HG03354 (cell line): ENCODE measurements at regions not wholly inside any gene's neighbourhood (a gene's known extent, or its start where the extent isn't known, plus 50 kb on each side); places are given as distances from the start of the nearest gene placed in this dataset.
A peak's percentile ranks its signal among the peaks of the same experiment; 100 is the strongest.
"Not testable (repeated sequence)": the region's sequence is repeated elsewhere in the genome, so short reads cannot be mapped to it uniquely, and the experiment has no call there.

Experiments used
- ATAC-seq: cut with Tn5 transposase; IDR thresholded peaks from one replicate; pipeline ENCODE4 v1.9.1; 2021; ENCODE audit warnings: mild to moderate bottlenecking; ENCODE audit not compliant: unreplicated experiment, poor library complexity, severe bottlenecking

DNA sequence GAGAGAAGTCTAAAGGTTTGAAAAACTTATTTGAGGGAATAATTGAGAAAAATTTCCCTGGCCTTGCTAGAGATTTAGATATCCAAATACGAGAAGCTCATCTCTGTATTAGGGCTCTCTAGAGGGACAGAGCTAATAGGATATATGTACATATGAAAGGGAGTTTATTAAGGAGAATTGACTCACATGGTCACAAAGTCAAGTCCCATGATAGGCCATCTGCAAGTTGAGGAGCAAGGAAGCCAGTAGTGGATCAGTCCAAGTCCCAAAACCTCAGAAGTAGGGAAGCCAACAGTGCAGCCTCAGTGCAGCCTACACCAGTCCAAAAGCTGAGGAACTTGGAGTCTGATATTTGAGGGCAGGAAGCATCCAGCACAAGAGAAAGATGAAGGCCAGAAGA, 126.7 kb downstream of the PJA2 start:
- ATAC-seq: not testable (repeated sequence)

DNA sequence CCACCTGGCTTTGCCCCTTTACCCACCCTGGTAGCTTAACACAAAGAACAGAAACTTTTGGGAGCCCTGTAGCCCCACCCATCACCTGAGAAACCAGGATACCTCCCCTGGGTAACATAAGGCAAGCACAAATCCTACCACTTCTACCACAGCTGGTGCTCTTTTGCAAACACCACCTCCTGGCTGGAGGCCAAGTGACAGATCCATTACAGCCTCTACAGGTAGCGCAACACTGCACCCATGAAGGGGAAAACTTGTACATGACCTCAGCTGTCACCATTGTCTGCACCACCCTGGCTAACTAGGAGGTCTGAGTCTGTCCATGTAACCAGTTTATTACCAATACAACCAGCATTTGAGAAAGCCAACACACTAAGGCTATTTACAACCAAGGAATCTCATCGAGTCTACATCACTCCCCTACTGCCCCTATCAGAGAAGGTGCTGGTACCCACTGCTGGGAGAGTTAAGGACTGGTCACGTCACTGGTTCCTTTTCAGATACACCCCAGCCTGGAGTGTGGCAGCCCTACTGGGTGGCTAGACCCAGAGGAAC, 128.6 kb downstream of the PJA2 start:
- ATAC-seq: no peak

DNA sequence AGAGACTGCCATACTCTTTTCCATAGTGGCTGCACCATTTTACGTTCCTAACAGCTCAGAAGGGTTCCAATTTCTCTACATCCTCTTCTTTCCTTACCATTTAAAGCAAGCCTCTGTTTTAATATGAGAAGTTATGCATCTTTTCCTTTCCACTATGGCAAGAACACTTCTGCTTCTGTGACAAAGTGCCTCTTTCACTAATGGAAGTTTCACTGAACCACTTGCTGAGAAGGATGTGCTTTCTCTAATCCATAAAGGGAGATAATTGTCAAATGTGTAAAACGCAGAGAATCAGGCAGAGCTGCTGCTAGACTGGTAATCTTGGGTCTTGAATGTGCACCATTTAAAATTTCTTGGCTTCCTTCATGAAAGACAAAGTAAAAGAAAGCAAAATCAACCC, 131.6 kb downstream of the PJA2 start:
- no peak for ATAC-seq

DNA sequence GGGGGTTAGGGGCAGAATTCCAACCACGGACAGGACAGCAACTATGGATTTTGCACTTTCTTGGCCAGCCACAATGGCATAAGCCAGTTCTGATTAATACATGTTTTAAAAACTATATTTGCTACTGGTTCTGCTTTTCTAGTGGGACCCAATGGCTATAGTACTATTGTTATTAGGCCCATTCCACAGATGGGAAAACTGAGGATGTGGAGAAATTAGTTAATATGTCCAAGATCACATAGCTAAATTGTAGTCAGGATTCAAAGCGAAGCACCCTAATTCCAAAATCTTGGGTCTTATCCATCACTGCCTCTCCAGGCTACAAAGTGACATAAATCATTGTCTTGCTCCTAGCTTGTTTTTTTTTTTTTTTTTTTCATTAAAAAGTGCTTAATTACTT, 133.9 kb downstream of the PJA2 start:
- ATAC-seq: no peak

DNA sequence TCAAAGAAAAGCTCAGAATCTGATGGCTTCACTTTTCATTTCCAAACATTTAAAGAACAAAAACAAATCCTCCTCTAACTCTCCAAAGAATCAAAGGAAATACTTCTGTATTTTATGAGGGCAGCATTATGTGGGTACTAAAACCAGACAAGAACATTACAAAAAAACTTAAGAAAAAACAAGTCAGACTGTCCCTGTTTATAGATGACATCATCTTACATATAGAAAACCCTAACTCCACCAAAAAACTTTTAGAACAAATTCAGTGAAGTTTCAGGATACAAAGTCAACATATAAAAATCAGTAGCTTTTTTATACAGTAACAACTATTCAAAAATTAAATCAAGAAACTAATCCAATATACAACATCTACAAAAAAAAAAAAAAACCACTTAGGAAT, 136.2 kb downstream of the PJA2 start:
- ATAC-seq: no peak

DNA sequence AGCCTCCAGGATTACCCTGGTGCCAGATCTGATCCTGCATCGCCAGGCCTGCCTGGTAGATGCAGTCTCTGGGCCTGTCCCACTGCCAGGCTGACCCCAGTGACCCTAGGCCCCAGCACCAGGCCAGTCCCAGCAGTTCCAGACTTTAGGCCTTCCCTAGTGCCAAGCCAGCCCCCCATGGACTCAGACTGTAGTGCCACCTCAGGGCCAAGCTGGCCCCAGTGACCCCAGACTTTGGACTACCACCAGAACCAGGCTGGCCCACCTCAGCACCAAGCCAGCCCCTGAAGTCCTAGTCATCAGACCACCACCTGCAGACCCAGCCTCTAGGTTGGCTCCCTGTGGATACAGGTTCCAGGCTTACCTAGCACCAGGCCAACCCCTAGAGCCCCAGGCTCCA, 142.5 kb downstream of the PJA2 start:
- no peak for ATAC-seq

DNA sequence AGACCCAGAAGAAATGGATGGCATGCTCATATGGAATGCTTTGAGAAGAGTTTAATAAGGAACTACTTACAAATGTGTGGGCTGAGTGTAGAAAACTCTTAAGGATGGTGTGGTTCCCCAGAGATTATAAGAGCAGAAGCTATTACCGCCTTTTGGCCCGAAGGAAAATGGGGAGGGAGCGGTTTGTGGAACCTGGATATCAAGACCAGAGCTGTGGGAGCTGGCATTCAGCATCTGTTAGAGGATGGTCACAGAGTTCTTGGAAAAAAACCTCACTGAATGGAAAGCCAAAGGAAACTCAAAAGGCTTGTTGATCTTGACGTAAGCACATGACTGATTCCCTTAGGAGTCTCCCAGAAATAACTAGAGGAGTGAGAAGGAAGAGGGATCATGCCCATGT, 151.0 kb downstream of the PJA2 start:
- ATAC-seq: no peak

DNA sequence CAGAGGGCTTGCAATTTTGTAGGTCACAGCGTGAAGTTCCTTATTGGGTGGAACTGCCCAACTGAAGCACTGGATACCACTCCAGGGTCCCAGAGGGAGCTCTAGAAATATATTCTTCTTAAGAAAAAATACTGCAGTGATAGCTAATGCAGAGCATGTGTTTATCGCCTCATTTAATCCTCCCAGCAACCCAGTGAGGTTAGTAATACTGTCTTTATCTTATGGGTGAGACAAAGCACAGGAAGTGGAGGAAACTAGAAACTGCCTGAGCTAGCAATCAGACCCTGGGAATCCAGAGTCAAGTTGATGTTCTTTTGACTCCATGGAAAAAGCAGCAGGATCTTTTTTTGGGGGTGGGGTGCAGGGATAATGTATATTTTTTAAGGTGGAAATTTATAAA, 153.3 kb downstream of the PJA2 start:
- ATAC-seq: no peak

DNA sequence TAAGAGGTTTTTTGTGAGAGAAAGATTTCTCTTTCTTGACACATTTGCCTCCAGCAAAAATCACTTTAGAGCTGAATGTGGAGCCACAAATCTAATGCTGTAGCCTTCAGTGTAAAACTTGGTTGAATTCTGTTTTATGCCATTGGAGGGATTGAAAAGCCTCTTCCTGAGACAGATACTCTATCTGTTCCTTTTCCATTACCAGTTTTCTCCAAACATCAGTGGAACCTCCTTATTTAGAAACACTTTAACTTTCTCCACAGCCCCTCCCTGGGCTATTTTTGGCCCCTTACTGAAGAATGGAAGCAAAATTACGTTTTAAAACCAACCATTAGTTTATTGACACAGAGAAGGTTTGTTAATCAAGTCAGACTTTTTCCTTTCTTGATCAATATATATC, 155.3 kb downstream of the PJA2 start:
- ATAC-seq: no peak

DNA sequence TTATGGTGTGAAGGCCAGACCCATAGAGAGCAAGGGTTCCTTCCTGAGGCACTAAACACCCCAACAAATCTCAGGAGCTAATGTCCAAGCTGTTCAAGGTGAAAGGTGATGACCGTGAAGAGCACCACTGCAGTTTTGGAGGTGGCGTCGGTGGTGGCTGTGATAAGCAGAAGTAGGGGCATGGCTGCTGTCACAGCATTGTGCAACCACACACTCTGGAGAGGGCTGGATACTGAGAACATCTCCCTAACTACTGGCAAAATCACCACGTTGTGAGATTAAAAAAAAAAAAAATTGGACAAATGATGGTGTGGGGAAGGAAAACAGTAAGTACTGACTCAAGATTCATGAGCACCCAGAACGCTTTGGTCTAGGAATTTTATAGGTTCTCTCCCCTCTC, 156.5 kb downstream of the PJA2 start:
- no peak for ATAC-seq

DNA sequence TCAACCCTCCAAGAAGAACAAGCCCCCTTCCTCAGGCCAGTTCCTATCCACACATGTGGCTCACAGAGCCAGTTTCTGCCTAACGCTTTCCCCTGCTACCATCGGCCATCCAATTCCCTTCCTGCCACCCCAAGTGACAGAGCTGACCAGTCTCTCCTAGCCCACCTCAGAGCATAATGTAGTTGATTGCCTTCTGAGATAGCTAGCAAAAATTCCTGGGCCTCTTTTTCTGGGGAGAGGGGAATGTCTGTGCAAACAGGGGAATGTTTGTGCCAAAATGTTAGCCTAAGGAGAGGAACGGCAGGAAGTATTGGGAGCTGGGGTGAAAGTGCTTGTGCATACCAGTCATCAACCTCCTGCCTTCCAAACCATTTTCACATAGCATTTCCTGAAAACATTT, 157.0 kb downstream of the PJA2 start:
- ATAC-seq: no peak

DNA sequence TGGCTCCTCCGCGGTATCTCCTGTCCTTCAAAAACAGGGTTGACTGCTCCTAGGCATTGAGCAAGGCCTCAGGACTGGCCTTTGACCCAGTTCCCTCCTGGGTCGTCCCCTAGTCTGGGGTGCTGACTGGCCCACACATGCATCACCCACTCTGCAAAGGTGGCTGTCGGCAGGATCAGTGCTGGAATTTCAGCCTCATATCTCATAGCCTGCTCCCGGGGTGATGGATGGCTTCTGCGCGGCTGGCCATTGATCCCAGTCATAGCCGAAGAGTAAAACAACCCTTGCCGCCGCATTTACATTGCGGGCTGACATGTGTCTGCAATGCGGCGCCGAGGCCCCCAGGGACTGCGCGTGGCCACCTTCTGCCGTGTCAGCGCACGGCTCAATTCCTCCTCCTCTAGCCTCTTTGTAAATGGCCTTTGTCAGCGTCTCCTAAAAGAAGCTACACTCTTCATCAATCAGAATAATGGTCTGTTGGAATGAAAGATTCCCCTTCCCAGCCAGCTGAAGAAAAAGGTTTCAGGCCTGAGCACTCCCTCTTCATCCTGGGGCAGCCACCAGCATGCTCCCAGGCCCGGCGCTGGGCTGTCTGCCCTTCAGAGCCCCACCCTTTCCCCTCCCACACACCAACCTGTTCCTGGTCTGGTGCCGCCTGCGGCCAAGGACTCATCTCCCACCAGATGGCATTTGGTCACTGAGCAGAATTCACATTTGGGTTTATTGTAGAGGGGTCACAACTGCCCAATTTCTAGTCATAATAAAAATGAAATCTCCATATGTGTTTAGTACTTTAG, 159.0 kb downstream of the PJA2 start:
- no peak for ATAC-seq

DNA sequence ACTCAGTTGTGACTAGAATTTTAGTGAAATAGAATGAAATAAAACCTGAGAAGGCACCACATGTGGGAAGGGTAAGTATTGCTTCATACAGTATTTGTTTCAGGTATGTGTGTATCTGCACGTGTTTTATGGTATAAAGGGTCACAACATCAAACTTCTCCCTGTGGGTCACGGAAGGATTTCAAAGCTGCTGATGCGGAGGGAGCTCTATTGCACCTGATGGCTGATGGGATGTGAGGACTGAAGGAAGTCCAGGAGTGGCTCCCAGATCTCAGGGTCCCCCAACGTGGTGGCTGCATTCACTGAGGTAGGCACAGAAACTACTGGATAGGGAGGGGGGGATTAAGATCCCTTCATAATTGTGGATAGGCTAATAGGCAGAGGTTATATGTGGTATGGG, 159.7 kb downstream of the PJA2 start:
- ATAC-seq: no peak

DNA sequence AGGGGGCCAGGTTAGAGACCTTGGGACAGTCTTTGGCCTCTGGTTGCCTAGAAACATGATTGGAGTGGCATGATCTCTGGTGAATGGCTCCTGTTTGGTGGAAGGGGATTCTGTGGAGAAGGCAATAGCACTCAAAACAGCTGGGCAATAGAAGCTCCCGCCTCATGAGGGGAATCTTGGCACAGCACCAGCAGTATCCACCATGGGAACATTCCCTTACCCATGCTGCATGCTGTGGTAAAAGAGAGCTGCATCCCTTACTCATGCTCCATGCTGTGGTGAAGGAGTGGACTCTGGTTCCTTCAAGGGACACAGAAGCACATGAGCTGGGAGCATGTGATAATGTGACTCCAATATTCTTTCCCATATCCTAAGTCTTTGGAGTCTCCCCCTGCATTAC, 160.6 kb downstream of the PJA2 start:
- ATAC-seq: no peak

DNA sequence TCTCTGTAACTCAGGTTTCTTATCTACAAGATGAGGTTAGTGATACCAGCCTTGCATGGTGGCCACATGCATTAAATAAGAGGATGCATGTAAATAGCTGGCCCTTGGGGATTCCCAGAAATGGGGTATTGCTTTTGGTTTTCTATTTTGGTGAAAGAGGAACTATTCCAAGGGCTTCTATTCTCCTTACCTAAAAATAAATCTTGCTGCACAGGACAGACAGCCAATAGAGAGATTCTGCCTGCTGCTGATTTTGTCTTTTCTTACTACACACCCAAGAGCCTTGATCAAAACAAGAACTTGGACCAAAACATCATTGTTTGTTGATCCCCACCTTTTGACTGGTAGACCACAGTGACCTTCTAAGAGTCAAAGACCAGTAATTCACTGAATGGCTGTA, 161.8 kb downstream of the PJA2 start:
- peak; percentile 72 for ATAC-seq

DNA sequence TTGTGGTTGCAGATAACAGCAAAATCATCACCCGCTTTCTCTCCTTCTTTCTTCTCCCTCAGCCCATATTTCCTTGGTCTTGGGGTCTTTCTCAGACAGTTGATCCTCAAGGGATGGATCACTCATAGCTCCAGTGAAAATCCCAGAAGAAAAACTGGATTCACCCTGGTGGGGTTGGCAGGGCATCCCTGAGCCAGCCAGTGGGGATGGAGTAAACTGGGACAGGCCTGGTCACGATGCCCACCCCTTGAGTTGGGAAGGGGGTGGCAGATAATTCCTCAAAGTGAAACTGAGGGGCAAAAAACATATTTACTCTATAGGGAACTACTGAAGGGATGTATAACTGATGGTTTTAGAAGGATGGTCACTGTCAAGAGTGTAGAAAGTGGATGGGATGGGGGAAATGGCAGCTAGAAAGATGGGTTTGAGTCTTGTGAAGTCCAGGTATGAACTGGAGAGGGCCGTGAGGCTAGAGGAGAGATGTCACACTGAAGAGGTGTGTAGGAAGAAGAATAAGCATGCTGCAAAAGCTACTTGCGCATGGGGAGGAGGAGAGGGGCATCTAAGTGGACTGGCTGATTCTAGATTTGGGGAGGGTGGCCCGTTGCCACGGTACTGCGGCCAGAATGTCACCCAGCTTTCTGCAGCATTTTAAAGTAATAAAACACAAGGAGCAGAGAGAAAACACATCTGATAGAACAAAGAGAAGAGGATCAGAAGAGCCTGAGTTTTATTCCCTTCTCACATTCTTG, 162.8 kb downstream of the PJA2 start:
- no peak for ATAC-seq
